Anterior cingulate cortex (tissue), 58 donors: ENCODE measurements at regions not wholly inside any gene's neighbourhood (a gene's known extent, or its start where the extent isn't known, plus 50 kb on each side); places are given as distances from the start of the nearest gene placed in this dataset.

Experiments used
- DNase-seq, 58 donors: peaks; one replicate each; lab custom pipeline; 2025; lab: John Stamatoyannopoulos, UW

GRCh38 chr10:108817135-108817534 is 1106.2 kb downstream of the XPNPEP1 start:
- no peak for DNase-seq

- no peak for DNase-seq
Observed at GRCh38 chr10:108812906-108813305, 1110.4 kb downstream of the XPNPEP1 start.

GRCh38 chr10:108812296-108812695 is 1111.0 kb downstream of the XPNPEP1 start:
- DNase-seq, result no peak

GRCh38 chr10:108808228-108808627 is 1115.1 kb downstream of the XPNPEP1 start:
- DNase-seq, result no peak

- DNase-seq, result no peak
Observed at GRCh38 chr10:108801775-108802517, 1121.4 kb downstream of the XPNPEP1 start.

GRCh38 chr10:108801220-108801619 is 1122.1 kb downstream of the XPNPEP1 start:
- no peak for DNase-seq

GRCh38 chr10:108797573-108797972 is 1125.7 kb downstream of the XPNPEP1 start:
- DNase-seq, result no peak

GRCh38 chr10:108791794-108792474 is 1131.4 kb downstream of the XPNPEP1 start:
- DNase-seq, result no peak

- DNase-seq, result no peak
Observed at GRCh38 chr10:108791030-108791429, 1132.3 kb downstream of the XPNPEP1 start.

GRCh38 chr10:108789919-108790318 is 1133.4 kb downstream of the XPNPEP1 start:
- no peak for DNase-seq

- DNase-seq, result no peak
Observed at GRCh38 chr10:108789336-108789735, 1134.0 kb downstream of the XPNPEP1 start.

- no peak for DNase-seq
Observed at GRCh38 chr10:108788891-108789290, 1134.4 kb downstream of the XPNPEP1 start.

- no peak for DNase-seq
Observed at GRCh38 chr10:108787932-108788331, 1135.4 kb downstream of the XPNPEP1 start.

- DNase-seq, result no peak
Observed at GRCh38 chr10:108785011-108785410, 1138.3 kb downstream of the XPNPEP1 start.

GRCh38 chr10:108784534-108784933 is 1138.8 kb downstream of the XPNPEP1 start:
- DNase-seq, result no peak

GRCh38 chr10:108783897-108784296 is 1139.4 kb downstream of the XPNPEP1 start:
- peak in 2 of 58 donors; percentile 0 to 1 for DNase-seq

GRCh38 chr10:108782411-108782810 is 1140.9 kb downstream of the XPNPEP1 start:
- DNase-seq, result no peak

GRCh38 chr10:108779501-108779900 is 1143.8 kb downstream of the XPNPEP1 start:
- no peak for DNase-seq

GRCh38 chr10:108775911-108776475 is 1147.3 kb downstream of the XPNPEP1 start:
- no peak for DNase-seq

- no peak for DNase-seq
Observed at GRCh38 chr10:108771106-108771505, 1152.2 kb downstream of the XPNPEP1 start.

- no peak for DNase-seq
Observed at GRCh38 chr10:108765794-108766193, 1157.5 kb downstream of the XPNPEP1 start.

- DNase-seq, result no peak
Observed at GRCh38 chr10:108757946-108758345, 1165.4 kb downstream of the XPNPEP1 start.
